ENCODE measurements at regions not wholly inside any gene's neighbourhood (a gene's known extent, or its start where the extent isn't known, plus 50 kb on each side); places are given as distances from the start of the nearest gene placed in this dataset.

- TF ChIP-seq MAZ (IDR thresholded peaks at IDR 0.05; ENCODE audit: borderline replicate concordance, low read depth, low read length) (no peak), MAZ (CRISPR knock-in tag; IDR thresholded peaks at IDR 0.05; ENCODE audit: low read depth) (0 out of 2 replicates have a peak, but pooled peaks have one; percentile 51), GATAD1 (CRISPR knock-in tag; IDR thresholded peaks at IDR 0.05) (0 out of 2 replicates have a peak, but pooled peaks have one; percentile 16), ZNF460 (CRISPR knock-in tag; IDR thresholded peaks at IDR 0.05; ENCODE audit: borderline replicate concordance) (peak; percentile 34; the same call in 1 of the 2 replicates), ZNF143 (CRISPR knock-in tag; IDR thresholded peaks at IDR 0.05) (0 out of 2 replicates have a peak, but pooled peaks have one; percentile 25), ATM (IDR thresholded peaks at IDR 0.05; ENCODE audit: borderline replicate concordance) (no peak), ZNF691 (CRISPR knock-in tag; IDR thresholded peaks at IDR 0.05; ENCODE audit: borderline replicate concordance, low read depth) (0 out of 2 replicates have a peak, but pooled peaks have one; percentile 81), ZNF556 (CRISPR knock-in tag; IDR thresholded peaks at IDR 0.05; ENCODE audit: borderline replicate concordance) (peak; percentile 67; the same call in 1 of the 2 replicates), HOXD1 (CRISPR knock-in tag; IDR thresholded peaks at IDR 0.05) (0 out of 2 replicates have a peak, but pooled peaks have one; percentile 72), ZNF800 (CRISPR knock-in tag; IDR thresholded peaks at IDR 0.05) (0 out of 2 replicates have a peak, but pooled peaks have one; percentile 53), FOXK1 (CRISPR knock-in tag; IDR thresholded peaks at IDR 0.05; ENCODE audit: borderline replicate concordance, low read depth) (peak; percentile 31; the same call in 1 of the 2 replicates), ZNF20 (CRISPR knock-in tag; IDR thresholded peaks at IDR 0.05) (no peak), ZFP37 (CRISPR knock-in tag; IDR thresholded peaks at IDR 0.05; ENCODE audit: borderline replicate concordance) (0 out of 2 replicates have a peak, but pooled peaks have one; percentile 15), ZMYM3 (CRISPR knock-in tag; IDR thresholded peaks at IDR 0.05) (peak; percentile 73; the same call in 1 of the 2 replicates), RARG (CRISPR knock-in tag; IDR thresholded peaks at IDR 0.05; ENCODE audit: low read depth) (no peak), ZHX1 (CRISPR knock-in tag; IDR thresholded peaks at IDR 0.05; ENCODE audit: low read depth) (no peak; the same call in 1 of the 2 replicates), PAF1 (CRISPR knock-in tag; IDR thresholded peaks at IDR 0.05) (no peak), PAXIP1 (CRISPR knock-in tag; conservative IDR thresholded peaks at IDR 0.05) (peak; percentile 92), ZNF264 (CRISPR knock-in tag; IDR thresholded peaks at IDR 0.05) (peak; percentile 92; the same call in 1 of the 2 replicates), STAG1 (CRISPR knock-in tag; IDR thresholded peaks at IDR 0.05) (peak; percentile 40)
Observed at GRCh38 chr2:65527451-65528240, 95.2 kb upstream of the SPRED2 start (continued).
